GM12873 (cell line): ENCODE measurements at regions not wholly inside any gene's neighbourhood (a gene's known extent, or its start where the extent isn't known, plus 50 kb on each side); places are given as distances from the start of the nearest gene placed in this dataset.

Source experiments
- CTCF ChIP-seq: IDR thresholded peaks from 2 replicates; pipeline ENCODE4 v1.5.1; 2012; ENCODE audit warnings: low read depth, mild to moderate bottlenecking, moderate library complexity, low read length, control low read depth; ENCODE audit not compliant: insufficient read depth; ENCODE audit errors: missing control alignments

- peak; percentile 42 for TF ChIP-seq CTCF
These were observed 105.9 kb downstream of the CT47B1 start for GRCh38 chrX:120769576-120770341.

GRCh38 chrX:120768681-120769080 is 107.0 kb downstream of the CT47B1 start:
- TF ChIP-seq CTCF, result no peak

GRCh38 chrX:120768254-120768653 is 107.4 kb downstream of the CT47B1 start:
- TF ChIP-seq CTCF, result no peak

GRCh38 chrX:120763269-120763668 is 112.4 kb downstream of the CT47B1 start:
- TF ChIP-seq CTCF, result no peak

GRCh38 chrX:120761810-120762209 is 113.9 kb downstream of the CT47B1 start:
- TF ChIP-seq CTCF, result no peak

GRCh38 chrX:120759685-120760084 is 116.0 kb downstream of the CT47B1 start:
- TF ChIP-seq CTCF, result no peak

- no peak for TF ChIP-seq CTCF
These were observed 120.4 kb downstream of the CT47B1 start for GRCh38 chrX:120755066-120755846.
